ENCODE measurements at regions not wholly inside any gene's neighbourhood (a gene's known extent, or its start where the extent isn't known, plus 50 kb on each side); places are given as distances from the start of the nearest gene placed in this dataset.
"Not testable (repeated sequence)": the region's sequence is repeated elsewhere in the genome, so short reads cannot be mapped to it uniquely, and the experiment has no call there.

DNA sequence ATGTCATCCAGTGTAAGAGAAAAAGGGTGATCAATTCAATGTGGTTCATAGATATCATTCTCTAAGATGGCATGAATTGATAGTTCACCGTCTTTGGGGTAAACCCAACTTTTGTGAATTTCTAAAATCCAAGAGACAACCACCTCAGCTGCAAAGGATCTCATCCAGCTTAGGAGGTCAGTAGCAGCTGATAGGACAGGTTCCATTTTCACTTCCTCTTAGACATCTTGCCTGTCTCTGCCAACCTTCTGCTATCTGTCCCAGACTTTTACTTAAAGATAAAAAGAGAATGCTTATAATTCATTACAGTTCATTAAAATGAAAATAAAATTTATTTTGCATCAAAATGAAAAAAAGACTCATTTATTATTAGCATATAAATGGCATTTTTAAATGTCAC, 468.2 kb downstream of the XYLT1 start:
- no peaks in the 10 kb centered on the region for H3K27me3 ChIP-seq (ENCODE audit: low read length)
- intact Hi-C loops (cut with micrococcal nuclease), result no loop called here
- H3F3A ChIP-seq (ENCODE audit: low read length, unreplicated experiment), result no peaks in the 10 kb centered on the region
- no peak overlapping the region for H3K27ac ChIP-seq (ENCODE audit: low read length)
- H2AFZ ChIP-seq (ENCODE audit: low read length), result no peak overlapping the region
- no peak for TF ChIP-seq CTCF (conservative IDR thresholded peaks at IDR 0.05; ENCODE audit: low read depth, low read length)
- no peak for TF ChIP-seq EZH2phosphoT487 (IDR thresholded peaks at IDR 0.05; ENCODE audit: borderline replicate concordance, low read length)
- no peak for TF ChIP-seq EZH2 (IDR thresholded peaks at IDR 0.05; ENCODE audit: low read length, unreplicated experiment)
- H3K9me3 ChIP-seq (ENCODE audit: low read length), result no peaks in the 10 kb centered on the region
- POLR2A ChIA-PET (ENCODE audit: unreplicated experiment), result no interaction called here
- H3K4me1 ChIP-seq (ENCODE audit: insufficient read depth, low read length), result no peaks in the 10 kb centered on the region
- no peaks in the 10 kb centered on the region for H3K79me2 ChIP-seq (ENCODE audit: low read length)
- no peaks in the 10 kb centered on the region for H3K36me3 ChIP-seq (ENCODE audit: low read depth, low read length)
- no peaks in the 10 kb centered on the region for H3K9me2 ChIP-seq (replicated peaks; ENCODE audit: low read length)
- ATAC-seq, result no peak
- H4K20me1 ChIP-seq (ENCODE audit: low read length), result no peaks in the 10 kb centered on the region
- H3K9ac ChIP-seq (ENCODE audit: low read length), result no peak overlapping the region
- no peak for DNase-seq
- H3K4me3 ChIP-seq (ENCODE audit: low read length), result no peak overlapping the region
- BruUV-seq (replicated peaks), result no TSS peak
- no peak overlapping the region for H3K4me2 ChIP-seq (ENCODE audit: low read length)
- CTCF ChIA-PET, result no interaction called here

GRCh38 chr16:17005963-17006362, 464.8 kb downstream of the XYLT1 start:
- BruUV-seq (replicated peaks); intact Hi-C loops (cut with micrococcal nuclease): not testable (repeated sequence)

DNA sequence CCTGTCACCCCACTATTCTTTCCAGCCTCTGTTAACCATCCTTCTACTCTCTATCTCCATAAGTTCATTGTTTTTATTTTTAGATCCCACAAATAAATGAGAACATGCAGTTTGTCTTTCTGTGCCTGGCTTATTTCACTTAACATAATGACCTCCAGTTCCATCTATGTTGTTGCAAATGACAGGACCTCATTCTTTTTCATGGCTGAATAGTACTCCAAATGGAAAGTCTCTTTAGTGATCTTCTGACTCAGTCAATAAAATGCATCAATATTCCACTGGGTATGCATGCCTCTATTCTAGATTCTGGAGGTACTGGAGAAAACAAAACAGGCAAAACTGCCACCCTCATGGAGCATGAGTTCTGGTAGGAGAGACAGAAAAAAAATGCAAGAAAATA, 459.0 kb downstream of the XYLT1 start:
- intact Hi-C loops (cut with micrococcal nuclease), result no loop called here
- ChIA-PET POLR2A (ENCODE audit: unreplicated experiment) (no interaction called here), CTCF (no interaction called here)
- no peak overlapping the region for H2AFZ ChIP-seq (ENCODE audit: low read length)
- no peaks in the 10 kb centered on the region for H4K20me1 ChIP-seq (ENCODE audit: low read length)
- no peaks in the 10 kb centered on the region for H3K79me2 ChIP-seq (ENCODE audit: low read length)
- no peaks in the 10 kb centered on the region for H3K9me3 ChIP-seq (ENCODE audit: low read length)
- H3K9me2 ChIP-seq (replicated peaks; ENCODE audit: low read length), result no peaks in the 10 kb centered on the region
- H3K27ac ChIP-seq (ENCODE audit: low read length), result no peak overlapping the region
- no peak for TF ChIP-seq EZH2phosphoT487 (IDR thresholded peaks at IDR 0.05; ENCODE audit: borderline replicate concordance, low read length)
- TF ChIP-seq EZH2 (IDR thresholded peaks at IDR 0.05; ENCODE audit: low read length, unreplicated experiment), result no peak
- no peak for TF ChIP-seq CTCF (conservative IDR thresholded peaks at IDR 0.05; ENCODE audit: low read depth, low read length)
- BruUV-seq (replicated peaks), result no TSS peak
- no peak for DNase-seq
- no peak overlapping the region for H3K9ac ChIP-seq (ENCODE audit: low read length)
- no peak overlapping the region for H3K4me3 ChIP-seq (ENCODE audit: low read length)
- H3K4me1 ChIP-seq (ENCODE audit: insufficient read depth, low read length), result no peaks in the 10 kb centered on the region
- ATAC-seq, result no peak
- H3K27me3 ChIP-seq (ENCODE audit: low read length), result no peaks in the 10 kb centered on the region
- no peak overlapping the region for H3K4me2 ChIP-seq (ENCODE audit: low read length)
- no peaks in the 10 kb centered on the region for H3F3A ChIP-seq (ENCODE audit: low read length, unreplicated experiment)
- H3K36me3 ChIP-seq (ENCODE audit: low read depth, low read length), result no peaks in the 10 kb centered on the region

More at GRCh38 chr16:17005963-17006362, 464.8 kb downstream of the XYLT1 start:
- H3K9me2 ChIP-seq (replicated peaks; ENCODE audit: low read length); ATAC-seq; H3K27ac ChIP-seq (ENCODE audit: low read length); H2AFZ ChIP-seq (ENCODE audit: low read length); H3K9ac ChIP-seq (ENCODE audit: low read length); POLR2A ChIA-PET (ENCODE audit: unreplicated experiment); H3K4me2 ChIP-seq (ENCODE audit: low read length); H3K27me3 ChIP-seq (ENCODE audit: low read length); H3K4me1 ChIP-seq (ENCODE audit: insufficient read depth, low read length); H3K36me3 ChIP-seq (ENCODE audit: low read depth, low read length); DNase-seq; H3K9me3 ChIP-seq (ENCODE audit: low read length); H4K20me1 ChIP-seq (ENCODE audit: low read length); H3F3A ChIP-seq (ENCODE audit: low read length, unreplicated experiment); H3K4me3 ChIP-seq (ENCODE audit: low read length); H3K79me2 ChIP-seq (ENCODE audit: low read length); CTCF ChIA-PET: not testable (repeated sequence)
